ENCODE measurements at regions not wholly inside any gene's neighbourhood (a gene's known extent, or its start where the extent isn't known, plus 50 kb on each side); places are given as distances from the start of the nearest gene placed in this dataset.

DNA sequence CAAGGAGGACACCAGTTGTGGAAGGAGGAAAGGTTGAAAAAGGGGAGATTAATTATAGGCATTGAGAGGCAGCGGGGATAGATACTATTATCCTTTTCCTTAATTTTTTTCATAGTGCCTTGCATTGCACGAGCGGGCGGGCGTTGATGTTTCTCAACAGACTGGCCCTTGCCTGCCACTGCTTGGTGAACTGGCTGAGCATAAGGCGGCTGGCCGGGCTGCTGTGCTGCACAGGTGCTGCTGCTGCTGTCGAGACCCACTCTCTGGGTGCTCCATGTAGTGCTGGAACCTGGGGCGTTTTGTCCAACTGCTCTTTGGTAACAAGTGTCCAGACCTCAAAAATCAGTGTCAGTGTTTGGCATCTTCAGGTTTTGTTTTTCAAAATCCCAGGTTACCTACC is 83.3 kb upstream of the PAQR3 start:
- Histone ChIP-seq H3K36me3 (no peaks in the 10 kb centered on the region), H3K9me3 (no peaks in the 10 kb centered on the region), H3K4me3 (no peak overlapping the region), H3K4me1 (no peaks in the 10 kb centered on the region), H3K27me3 (peaks cover 0 to 27% (median 0%) of the 10 kb centered on the region in 3 donors), H3K27ac (no peak overlapping the region)
- DNase-seq, result no peak
- intact Hi-C loops (cut with DNase I; ENCODE audit: low total_unique reads), result no loop called here
- WGBS, 5 donors, result 58 to 89% (median 80%) methylated on average over 9 of the region's 9 CpGs
- TF ChIP-seq, protein P1, sequence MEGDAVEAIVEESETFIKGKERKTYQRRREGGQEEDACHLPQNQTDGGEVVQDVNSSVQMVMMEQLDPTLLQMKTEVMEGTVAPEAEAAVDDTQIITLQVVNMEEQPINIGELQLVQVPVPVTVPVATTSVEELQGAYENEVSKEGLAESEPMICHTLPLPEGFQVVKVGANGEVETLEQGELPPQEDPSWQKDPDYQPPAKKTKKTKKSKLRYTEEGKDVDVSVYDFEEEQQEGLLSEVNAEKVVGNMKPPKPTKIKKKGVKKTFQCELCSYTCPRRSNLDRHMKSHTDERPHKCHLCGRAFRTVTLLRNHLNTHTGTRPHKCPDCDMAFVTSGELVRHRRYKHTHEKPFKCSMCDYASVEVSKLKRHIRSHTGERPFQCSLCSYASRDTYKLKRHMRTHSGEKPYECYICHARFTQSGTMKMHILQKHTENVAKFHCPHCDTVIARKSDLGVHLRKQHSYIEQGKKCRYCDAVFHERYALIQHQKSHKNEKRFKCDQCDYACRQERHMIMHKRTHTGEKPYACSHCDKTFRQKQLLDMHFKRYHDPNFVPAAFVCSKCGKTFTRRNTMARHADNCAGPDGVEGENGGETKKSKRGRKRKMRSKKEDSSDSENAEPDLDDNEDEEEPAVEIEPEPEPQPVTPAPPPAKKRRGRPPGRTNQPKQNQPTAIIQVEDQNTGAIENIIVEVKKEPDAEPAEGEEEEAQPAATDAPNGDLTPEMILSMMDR (IDR thresholded peaks at IDR 0.05), result no peak
- TF ChIP-seq POLR2AphosphoS5 (IDR thresholded peaks at IDR 0.05) (no peak), POLR2A (IDR thresholded peaks at IDR 0.05) (no peak), EP300 (IDR thresholded peaks at IDR 0.05) (no peak)

DNA sequence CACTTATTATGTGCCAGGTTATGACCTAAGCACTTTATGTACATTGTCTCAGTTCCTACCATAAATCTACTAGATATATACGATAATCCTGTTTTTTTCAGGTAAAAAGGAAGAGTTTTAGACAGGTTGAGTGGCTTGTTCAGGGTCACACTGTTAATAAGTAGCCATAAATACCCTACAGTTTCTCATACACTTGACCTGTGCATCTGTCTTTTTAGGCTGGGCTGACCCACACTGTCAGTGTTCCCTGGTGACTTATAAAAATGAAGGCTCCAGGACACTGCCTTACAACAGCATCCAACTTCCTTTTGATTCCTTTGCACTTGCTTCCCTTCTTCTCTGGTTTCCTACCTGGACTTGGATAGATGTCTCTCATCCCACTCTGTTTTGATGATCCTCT is 78.2 kb upstream of the PAQR3 start:
- intact Hi-C loops (cut with DNase I; ENCODE audit: low total_unique reads), result no loop called here
- no peak for TF ChIP-seq POLR2AphosphoS5 (IDR thresholded peaks at IDR 0.05)
- no peak for TF ChIP-seq EP300 (IDR thresholded peaks at IDR 0.05)
- no peak for TF ChIP-seq POLR2A (IDR thresholded peaks at IDR 0.05)
- TF ChIP-seq, protein P1 (IDR thresholded peaks at IDR 0.05), result no peak
- H3K4me3 ChIP-seq, result no peak overlapping the region
- peaks cover 0 to 10% (median 0%) of the 10 kb centered on the region in 3 donors for H3K27me3 ChIP-seq
- DNase-seq, result no peak
- H3K36me3 ChIP-seq, result no peaks in the 10 kb centered on the region
- 75 to 92% (median 86%) methylated on average over 1 of the region's 1 CpG for WGBS, 5 donors
- H3K4me1 ChIP-seq, result no peaks in the 10 kb centered on the region
- no peaks in the 10 kb centered on the region for H3K9me3 ChIP-seq
- no peak overlapping the region for H3K27ac ChIP-seq

DNA sequence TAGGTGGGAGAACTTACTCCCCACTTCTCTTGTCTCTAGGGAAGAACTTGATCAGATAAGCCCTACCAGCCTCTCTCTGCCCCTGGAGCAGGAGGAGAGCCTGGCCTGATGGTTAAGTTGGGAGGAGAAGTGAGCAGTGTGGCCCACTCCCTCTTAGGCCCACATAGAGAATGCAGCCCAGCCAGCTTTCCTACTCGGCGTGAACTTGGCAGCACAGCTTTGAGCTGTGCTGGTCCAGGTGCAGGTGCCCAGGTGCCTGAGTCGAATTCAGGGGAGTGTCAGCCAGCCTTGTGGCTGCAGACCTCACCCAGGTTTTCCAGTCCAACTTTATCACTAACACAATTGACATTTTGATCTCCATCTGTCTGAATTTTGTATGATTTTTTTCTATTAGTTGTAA is 77.6 kb upstream of the PAQR3 start:
- Histone ChIP-seq H3K4me3 (no peak overlapping the region), H3K27me3 (peaks cover 0 to 8% (median 0%) of the 10 kb centered on the region in 3 donors), H3K9me3 (no peaks in the 10 kb centered on the region), H3K4me1 (no peaks in the 10 kb centered on the region), H3K36me3 (no peaks in the 10 kb centered on the region), H3K27ac (no peak overlapping the region)
- intact Hi-C loops (cut with DNase I; ENCODE audit: low total_unique reads), result no loop called here
- WGBS, 5 donors, result 67 to 76% (median 72%) methylated on average over 3 of the region's 3 CpGs; no CpG with 5 or more reads in 1 of the 5 donors
- TF ChIP-seq POLR2AphosphoS5 (IDR thresholded peaks at IDR 0.05) (no peak), POLR2A (IDR thresholded peaks at IDR 0.05) (no peak)
- no peak for DNase-seq

DNA sequence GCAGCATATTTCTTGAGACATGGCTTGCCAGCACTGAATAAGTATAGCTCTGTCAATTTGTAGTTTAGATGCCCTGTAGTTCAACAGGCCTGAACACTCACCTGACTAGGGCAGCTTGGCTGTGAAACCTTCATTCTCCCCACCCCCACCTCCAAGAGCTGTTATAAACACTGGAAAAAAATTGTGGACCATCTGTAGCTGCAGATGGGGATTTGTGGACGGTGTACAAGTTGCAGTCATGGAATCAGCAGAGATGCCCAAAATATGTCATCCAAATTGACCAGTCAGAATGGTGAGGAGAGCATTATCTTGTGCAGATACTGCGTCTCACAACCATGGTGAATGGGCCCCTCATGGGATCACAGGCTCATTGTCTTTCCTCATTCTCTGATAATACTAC is 76.2 kb upstream of the PAQR3 start:
- H3K27ac ChIP-seq, result no peak overlapping the region
- no peak for TF ChIP-seq EP300 (IDR thresholded peaks at IDR 0.05)
- no peak for TF ChIP-seq POLR2AphosphoS5 (IDR thresholded peaks at IDR 0.05)
- TF ChIP-seq POLR2A (IDR thresholded peaks at IDR 0.05), result no peak
- TF ChIP-seq, protein P1 (IDR thresholded peaks at IDR 0.05), result no peak
- no peaks in the 10 kb centered on the region for H3K36me3 ChIP-seq
- H3K27me3 ChIP-seq, result no peaks in the 10 kb centered on the region
- intact Hi-C loops (cut with DNase I; ENCODE audit: low total_unique reads), result no loop called here
- H3K4me3 ChIP-seq, result no peak overlapping the region
- H3K9me3 ChIP-seq, result no peaks in the 10 kb centered on the region
- H3K4me1 ChIP-seq, result no peaks in the 10 kb centered on the region
- 80 to 91% (median 85%) methylated on average over 2 of the region's 2 CpGs for WGBS, 5 donors
- DNase-seq, result no peak

DNA sequence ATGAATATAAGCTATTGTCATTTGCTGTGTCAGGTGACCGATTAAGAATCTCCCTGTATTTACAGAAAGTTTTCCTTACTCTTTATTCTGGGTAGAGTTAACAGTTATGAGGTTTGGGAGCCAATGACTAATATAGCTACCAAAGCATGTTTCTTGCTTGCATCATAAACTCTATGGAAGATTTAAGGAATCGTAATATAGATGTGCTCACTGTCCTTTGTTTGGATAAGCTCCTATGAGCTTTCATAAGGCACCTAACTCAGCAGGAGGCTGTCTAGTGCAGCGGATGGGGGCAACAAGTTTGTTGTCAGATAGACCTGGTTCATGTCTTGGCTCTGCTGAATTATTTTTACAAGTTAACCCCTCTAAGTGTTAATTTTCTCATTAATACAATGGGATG is 75.0 kb upstream of the PAQR3 start:
- DNase-seq, result no peak
- TF ChIP-seq EP300 (IDR thresholded peaks at IDR 0.05), result no peak
- TF ChIP-seq POLR2A (IDR thresholded peaks at IDR 0.05), result no peak
- no peak for TF ChIP-seq POLR2AphosphoS5 (IDR thresholded peaks at IDR 0.05)
- TF ChIP-seq, protein P1 (IDR thresholded peaks at IDR 0.05), result no peak
- H3K4me3 ChIP-seq, result no peak overlapping the region
- H3K27me3 ChIP-seq, result no peaks in the 10 kb centered on the region
- 77 to 90% (median 85%) methylated on average over 3 of the region's 3 CpGs for whole genome bisulfite sequencing, 5 donors
- no peaks in the 10 kb centered on the region for H3K4me1 ChIP-seq
- H3K9me3 ChIP-seq, result no peaks in the 10 kb centered on the region
- no peak overlapping the region for H3K27ac ChIP-seq
- no peaks in the 10 kb centered on the region for H3K36me3 ChIP-seq
- intact Hi-C loops (cut with DNase I; ENCODE audit: low total_unique reads), result no loop called here

Measured in stomach (tissue), 8 donors.